NCI-H146 treated with DMSO at 0.1 percent for 48 hours (cell line): ENCODE measurements at regions not wholly inside any gene's neighbourhood (a gene's known extent, or its start where the extent isn't known, plus 50 kb on each side); places are given as distances from the start of the nearest gene placed in this dataset.
"Not testable (repeated sequence)": the region's sequence is repeated elsewhere in the genome, so short reads cannot be mapped to it uniquely, and the experiment has no call there.

ENCODE experiments used
- DNase-seq: peaks from one replicate; lab custom pipeline; 2025; ENCODE audit not compliant: unreplicated experiment; lab: John Stamatoyannopoulos, UW

- DNase-seq = no peak
Measured at GRCh38 chr3:178103140-178103539, 433.1 kb upstream of the KCNMB2 start.

- DNase-seq = no peak
Measured at GRCh38 chr3:178107804-178108203, 428.4 kb upstream of the KCNMB2 start.

GRCh38 chr3:178109691-178110090 is 426.5 kb upstream of the KCNMB2 start:
- no peak for DNase-seq

- no peak for DNase-seq
Measured at GRCh38 chr3:178112134-178112533, 424.1 kb upstream of the KCNMB2 start.

- not testable (repeated sequence) for DNase-seq
Measured at GRCh38 chr3:178112552-178112951, 423.7 kb upstream of the KCNMB2 start.

- DNase-seq = no peak
Measured at GRCh38 chr3:178117641-178118040, 418.6 kb upstream of the KCNMB2 start.

- not testable (repeated sequence) for DNase-seq
Measured at GRCh38 chr3:178119608-178120295, 416.5 kb upstream of the KCNMB2 start.

GRCh38 chr3:178120367-178120766 is 415.9 kb upstream of the KCNMB2 start:
- no peak for DNase-seq

- DNase-seq = no peak
Measured at GRCh38 chr3:178126686-178127085, 409.6 kb upstream of the KCNMB2 start.

GRCh38 chr3:178127221-178127620 is 409.0 kb upstream of the KCNMB2 start:
- no peak for DNase-seq

GRCh38 chr3:178129109-178129508 is 407.1 kb upstream of the KCNMB2 start:
- DNase-seq = no peak

- DNase-seq = no peak
Measured at GRCh38 chr3:178131801-178132200, 404.4 kb upstream of the KCNMB2 start.

GRCh38 chr3:178137206-178137605 is 399.0 kb upstream of the KCNMB2 start:
- DNase-seq = no peak

GRCh38 chr3:178137831-178138230 is 398.4 kb upstream of the KCNMB2 start:
- DNase-seq = no peak

- no peak for DNase-seq
Measured at GRCh38 chr3:178139116-178139515, 397.1 kb upstream of the KCNMB2 start.

GRCh38 chr3:178140531-178141304 is 395.5 kb upstream of the KCNMB2 start:
- DNase-seq = no peak

- DNase-seq = not testable (repeated sequence)
Measured at GRCh38 chr3:178141305-178141684, 394.9 kb upstream of the KCNMB2 start.

- no peak for DNase-seq
Measured at GRCh38 chr3:178146406-178146831, 389.8 kb upstream of the KCNMB2 start.

- no peak for DNase-seq
Measured at GRCh38 chr3:178147001-178147400, 389.2 kb upstream of the KCNMB2 start.

- no peak for DNase-seq
Measured at GRCh38 chr3:178152031-178152806, 384.0 kb upstream of the KCNMB2 start.

GRCh38 chr3:178152988-178153387 is 383.2 kb upstream of the KCNMB2 start:
- DNase-seq = no peak

- no peak for DNase-seq
Measured at GRCh38 chr3:178155521-178155920, 380.7 kb upstream of the KCNMB2 start.
